Stimulated activated CD4-positive, alpha-beta T cell treated with anti-CD3 and anti-CD28 coated beads, Interleukin-1b, Interleukin-23, amount 100 ng/mL, for 48 hours (primary cell): ENCODE measurements at regions not wholly inside any gene's neighbourhood (a gene's known extent, or its start where the extent isn't known, plus 50 kb on each side); places are given as distances from the start of the nearest gene placed in this dataset.
"Not testable (repeated sequence)": the region's sequence is repeated elsewhere in the genome, so short reads cannot be mapped to it uniquely, and the experiment has no call there.

Source experiments
- DNase-seq: peaks from one replicate; pipeline ENCODE4 v3.0.0-alpha.2; 2020

- DNase-seq = no peak
Observed at GRCh38 chr11:112662554-112662953, 298.7 kb upstream of the NCAM1 start.

- DNase-seq = no peak
Observed at GRCh38 chr11:112663947-112664634, 297.1 kb upstream of the NCAM1 start.

GRCh38 chr11:112665291-112665690 lies 295.9 kb upstream of the NCAM1 start:
- DNase-seq = no peak

- no peak for DNase-seq
Observed at GRCh38 chr11:112666253-112666652, 295.0 kb upstream of the NCAM1 start.

GRCh38 chr11:112670806-112671570 lies 290.2 kb upstream of the NCAM1 start:
- DNase-seq = no peak

GRCh38 chr11:112673401-112673800 lies 287.8 kb upstream of the NCAM1 start:
- DNase-seq = not testable (repeated sequence)

- DNase-seq = no peak
Observed at GRCh38 chr11:112685111-112685510, 276.1 kb upstream of the NCAM1 start.

GRCh38 chr11:112689851-112690250 lies 271.4 kb upstream of the NCAM1 start:
- DNase-seq = no peak

- DNase-seq = no peak
Observed at GRCh38 chr11:112693781-112694180, 267.4 kb upstream of the NCAM1 start.

GRCh38 chr11:112694245-112694644 lies 267.0 kb upstream of the NCAM1 start:
- no peak for DNase-seq

- DNase-seq = no peak
Observed at GRCh38 chr11:112694813-112695212, 266.4 kb upstream of the NCAM1 start.

- DNase-seq = no peak
Observed at GRCh38 chr11:112697391-112698178, 263.6 kb upstream of the NCAM1 start.

GRCh38 chr11:112705148-112705547 lies 256.1 kb upstream of the NCAM1 start:
- DNase-seq = no peak

- no peak for DNase-seq
Observed at GRCh38 chr11:112706863-112707262, 254.4 kb upstream of the NCAM1 start.

- not testable (repeated sequence) for DNase-seq
Observed at GRCh38 chr11:112714340-112714739, 246.9 kb upstream of the NCAM1 start.

- DNase-seq = no peak
Observed at GRCh38 chr11:112715056-112715455, 246.2 kb upstream of the NCAM1 start.

- no peak for DNase-seq
Observed at GRCh38 chr11:112718483-112718882, 242.7 kb upstream of the NCAM1 start.

GRCh38 chr11:112719736-112720525 lies 241.3 kb upstream of the NCAM1 start:
- DNase-seq = no peak

- DNase-seq = no peak
Observed at GRCh38 chr11:112722148-112722547, 239.1 kb upstream of the NCAM1 start.

GRCh38 chr11:112722876-112723275 lies 238.3 kb upstream of the NCAM1 start:
- no peak for DNase-seq

GRCh38 chr11:112723676-112724495 lies 237.3 kb upstream of the NCAM1 start:
- DNase-seq = no peak

- DNase-seq = no peak
Observed at GRCh38 chr11:112724496-112724790, 236.8 kb upstream of the NCAM1 start.
